Cardiac muscle cell (in vitro differentiated cells and primary cell): ENCODE measurements at regions not wholly inside any gene's neighbourhood (a gene's known extent, or its start where the extent isn't known, plus 50 kb on each side); places are given as distances from the start of the nearest gene placed in this dataset.

ENCODE experiments used
- DNase-seq, 2 donors: peaks; one replicate each; pipeline versions ENCODE4 v3.0.0 to v3.0.0-alpha.2; 2010 to 2017; ENCODE audit warnings: low read depth in 1 of 2, low spot score in 1 of 2
- H3K27ac ChIP-seq: fragments of 200-600 bp; sonication (generic); 2 replicates; pipeline ENCODE4 v1.5.1; 2016
- H3K27me3 ChIP-seq: fragments of 200-600 bp; sonication (generic); 2 replicates; pipeline ENCODE4 v1.6.0; 2016; ENCODE audit warnings: control low read depth
- H3K36me3 ChIP-seq: fragments of 200-600 bp; sonication (generic); 2 replicates; pipeline ENCODE4 v1.5.1; 2016; ENCODE audit warnings: control low read depth
- H3K4me1 ChIP-seq: fragments of 200-600 bp; sonication (generic); 2 replicates; pipeline ENCODE4 v1.8.1; 2017; ENCODE audit warnings: low read depth, mild to moderate bottlenecking, mixed run types
- H3K4me3 ChIP-seq: fragments of 200-600 bp; sonication (generic); 2 replicates; pipeline ENCODE4 v1.5.1; 2016; ENCODE audit warnings: mild to moderate bottlenecking
- H3K9me3 ChIP-seq: fragments of 200-600 bp; sonication (generic); 2 replicates; pipeline ENCODE4 v1.5.1; 2017; ENCODE audit warnings: low read depth, mild to moderate bottlenecking, control low read depth
- TF ChIP-seq, protein P1 (sequence below): IDR thresholded peaks from 2 replicates; pipeline ENCODE4 v1.5.1; 2012; ENCODE audit warnings: low read depth, mild to moderate bottlenecking, low read length

DNA sequence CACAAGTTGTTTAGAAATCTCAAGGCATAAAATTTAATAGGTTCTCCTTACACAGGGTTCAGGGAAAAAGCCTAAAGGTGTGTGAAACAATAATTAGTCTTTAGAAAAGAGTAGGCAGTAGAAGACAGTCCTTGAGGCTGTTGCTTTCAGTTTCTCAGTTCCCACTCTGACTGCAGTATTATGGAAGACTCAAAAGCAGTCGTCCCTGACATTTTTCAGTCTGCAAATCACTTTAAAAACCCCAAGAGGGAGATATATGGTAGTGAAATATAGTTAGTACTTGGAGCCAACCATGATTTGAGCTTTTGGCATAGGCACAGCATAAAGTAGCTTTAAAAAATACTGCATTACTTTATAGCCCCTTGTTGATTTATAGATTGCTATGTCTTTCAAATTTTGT, 299.7 kb downstream of the OLFM3 start:
- H3K9me3 ChIP-seq, result no peaks in the 10 kb centered on the region
- H3K27ac ChIP-seq, result no peak overlapping the region
- H3K36me3 ChIP-seq, result no peaks in the 10 kb centered on the region
- H3K27me3 ChIP-seq, result no peaks in the 10 kb centered on the region
- peak in 1 of 2 donors; percentile 6 for DNase-seq
- H3K4me3 ChIP-seq, result no peak overlapping the region
- H3K4me1 ChIP-seq, result peaks cover 18% of the 10 kb centered on the region
- TF ChIP-seq, protein P1, sequence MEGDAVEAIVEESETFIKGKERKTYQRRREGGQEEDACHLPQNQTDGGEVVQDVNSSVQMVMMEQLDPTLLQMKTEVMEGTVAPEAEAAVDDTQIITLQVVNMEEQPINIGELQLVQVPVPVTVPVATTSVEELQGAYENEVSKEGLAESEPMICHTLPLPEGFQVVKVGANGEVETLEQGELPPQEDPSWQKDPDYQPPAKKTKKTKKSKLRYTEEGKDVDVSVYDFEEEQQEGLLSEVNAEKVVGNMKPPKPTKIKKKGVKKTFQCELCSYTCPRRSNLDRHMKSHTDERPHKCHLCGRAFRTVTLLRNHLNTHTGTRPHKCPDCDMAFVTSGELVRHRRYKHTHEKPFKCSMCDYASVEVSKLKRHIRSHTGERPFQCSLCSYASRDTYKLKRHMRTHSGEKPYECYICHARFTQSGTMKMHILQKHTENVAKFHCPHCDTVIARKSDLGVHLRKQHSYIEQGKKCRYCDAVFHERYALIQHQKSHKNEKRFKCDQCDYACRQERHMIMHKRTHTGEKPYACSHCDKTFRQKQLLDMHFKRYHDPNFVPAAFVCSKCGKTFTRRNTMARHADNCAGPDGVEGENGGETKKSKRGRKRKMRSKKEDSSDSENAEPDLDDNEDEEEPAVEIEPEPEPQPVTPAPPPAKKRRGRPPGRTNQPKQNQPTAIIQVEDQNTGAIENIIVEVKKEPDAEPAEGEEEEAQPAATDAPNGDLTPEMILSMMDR, result no peak

DNA sequence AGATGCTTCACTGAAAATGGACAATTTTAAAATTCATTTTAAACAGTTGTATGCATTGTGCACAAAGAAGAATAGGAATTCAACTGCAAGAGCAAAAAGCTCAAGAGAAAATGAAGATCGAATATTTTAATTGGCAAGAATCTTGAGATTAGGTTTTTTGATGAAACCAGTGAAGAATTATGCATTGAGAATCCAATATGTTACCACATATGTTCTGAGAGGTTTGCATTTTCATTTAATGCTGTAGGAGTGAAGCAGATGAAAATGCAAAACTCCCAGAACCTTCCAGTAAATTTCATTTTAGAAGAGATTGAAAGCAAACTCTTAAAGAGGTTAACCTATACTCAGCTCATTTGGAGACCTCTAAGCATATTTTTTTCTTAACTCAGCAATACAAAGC, 298.0 kb downstream of the OLFM3 start:
- Histone ChIP-seq H3K27me3 (no peaks in the 10 kb centered on the region), H3K36me3 (no peaks in the 10 kb centered on the region), H3K4me1 (peaks cover 18% of the 10 kb centered on the region), H3K27ac (no peak overlapping the region), H3K4me3 (no peak overlapping the region), H3K9me3 (no peaks in the 10 kb centered on the region)
- DNase-seq, result no peak
- TF ChIP-seq, protein P1, result no peak

DNA sequence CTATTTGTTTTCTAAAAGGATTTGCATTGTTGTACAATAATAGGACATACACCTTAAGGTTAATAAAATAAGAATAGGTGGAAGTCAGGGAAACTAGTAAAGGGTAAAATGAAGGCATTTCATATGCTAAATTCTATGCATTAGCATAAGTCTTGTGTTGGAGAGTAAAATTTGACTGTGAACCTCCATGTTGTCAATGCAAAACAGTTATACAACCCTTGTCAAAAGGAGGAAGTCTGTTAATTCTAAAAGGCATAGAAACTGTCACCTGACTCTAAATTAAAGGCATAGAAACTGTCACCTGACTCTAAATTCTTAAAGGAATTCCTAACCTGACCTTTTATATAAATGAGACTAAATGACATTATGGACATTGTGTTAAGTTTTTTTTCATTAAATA, 291.8 kb downstream of the OLFM3 start:
- Histone ChIP-seq H3K27me3 (no peaks in the 10 kb centered on the region), H3K27ac (no peak overlapping the region), H3K4me1 (peaks cover 8% of the 10 kb centered on the region), H3K4me3 (no peak overlapping the region), H3K36me3 (no peaks in the 10 kb centered on the region), H3K9me3 (no peaks in the 10 kb centered on the region)
- no peak for DNase-seq
- TF ChIP-seq, protein P1, result no peak

DNA sequence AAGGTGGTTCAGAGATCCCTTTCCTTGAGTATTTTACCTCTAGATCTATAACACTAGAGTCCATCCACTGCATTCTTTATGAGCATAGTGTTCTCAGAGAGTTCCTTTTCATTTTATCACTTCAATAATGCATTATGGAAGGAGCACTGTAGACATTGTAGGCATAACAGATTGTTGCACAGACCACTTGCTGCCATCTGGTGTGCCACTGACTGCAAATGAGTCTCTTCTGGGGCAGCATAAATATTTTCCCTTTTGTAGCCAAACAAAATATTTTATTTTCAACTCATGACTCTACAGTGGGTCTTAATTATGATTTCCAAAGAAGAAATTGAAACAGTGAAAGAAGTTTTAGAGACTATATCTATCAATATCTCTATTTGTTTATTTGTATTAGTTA, 290.4 kb downstream of the OLFM3 start:
- Histone ChIP-seq H3K36me3 (no peaks in the 10 kb centered on the region), H3K4me1 (peaks cover 8% of the 10 kb centered on the region), H3K9me3 (no peaks in the 10 kb centered on the region), H3K4me3 (no peak overlapping the region), H3K27ac (no peak overlapping the region), H3K27me3 (no peaks in the 10 kb centered on the region)
- TF ChIP-seq, protein P1, result no peak
- DNase-seq, result no peak

DNA sequence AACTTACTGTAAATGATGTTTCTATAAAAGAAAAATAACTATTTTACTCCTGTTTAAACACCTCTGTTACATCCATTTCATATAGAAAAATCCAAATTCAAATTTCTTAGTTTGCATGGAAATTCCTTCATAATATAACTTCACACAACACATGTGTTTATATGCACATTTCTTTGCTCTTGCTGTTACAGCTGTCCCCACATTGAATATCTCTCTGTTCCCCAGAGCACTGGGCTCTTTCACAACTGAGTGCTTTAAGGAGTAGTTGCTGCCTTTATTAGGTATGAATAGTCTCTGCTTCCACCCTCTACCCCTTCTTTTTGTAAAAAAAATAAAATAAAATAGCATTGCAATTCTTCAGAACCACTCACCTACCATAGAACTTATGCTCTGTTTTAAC, 287.0 kb downstream of the OLFM3 start:
- peaks cover 8% of the 10 kb centered on the region for H3K4me1 ChIP-seq
- no peak overlapping the region for H3K4me3 ChIP-seq
- no peak for DNase-seq
- H3K27ac ChIP-seq, result no peak overlapping the region
- H3K36me3 ChIP-seq, result no peaks in the 10 kb centered on the region
- H3K27me3 ChIP-seq, result no peaks in the 10 kb centered on the region
- no peaks in the 10 kb centered on the region for H3K9me3 ChIP-seq
- TF ChIP-seq, protein P1, result no peak

DNA sequence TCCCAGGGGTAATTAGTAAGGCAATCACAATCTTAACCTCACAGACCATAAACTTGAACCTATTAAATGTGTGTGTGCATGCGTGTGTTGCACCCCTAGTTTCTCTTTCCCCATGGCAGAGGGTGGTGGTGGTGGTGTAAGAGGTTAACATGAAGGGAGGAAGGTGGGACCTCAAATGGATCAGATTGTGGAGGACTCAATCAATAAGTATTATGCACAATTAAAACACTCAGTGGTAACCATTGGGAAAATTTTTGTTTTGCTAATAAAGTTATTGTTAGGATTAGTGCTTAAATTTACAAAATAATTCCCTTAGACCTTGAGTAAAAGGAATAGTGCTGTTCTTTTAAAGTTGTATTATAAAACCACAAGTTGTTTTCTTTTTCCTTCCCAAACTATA, 283.0 kb downstream of the OLFM3 start:
- Histone ChIP-seq H3K4me3 (no peak overlapping the region), H3K4me1 (no peaks in the 10 kb centered on the region), H3K36me3 (no peaks in the 10 kb centered on the region), H3K27ac (no peak overlapping the region), H3K9me3 (no peaks in the 10 kb centered on the region), H3K27me3 (no peaks in the 10 kb centered on the region)
- TF ChIP-seq, protein P1, result no peak
- DNase-seq, result no peak
